Endothelial cell of hepatic sinusoid (primary cell): ENCODE measurements at regions not wholly inside any gene's neighbourhood (a gene's known extent, or its start where the extent isn't known, plus 50 kb on each side); places are given as distances from the start of the nearest gene placed in this dataset.

Source experiments
- in situ Hi-C: cut with HindIII; loops from 2 replicates; pipeline ENCODE4 v1.10.0; 2017; ENCODE audit warnings: low sequenced_read_pairs

DNA sequence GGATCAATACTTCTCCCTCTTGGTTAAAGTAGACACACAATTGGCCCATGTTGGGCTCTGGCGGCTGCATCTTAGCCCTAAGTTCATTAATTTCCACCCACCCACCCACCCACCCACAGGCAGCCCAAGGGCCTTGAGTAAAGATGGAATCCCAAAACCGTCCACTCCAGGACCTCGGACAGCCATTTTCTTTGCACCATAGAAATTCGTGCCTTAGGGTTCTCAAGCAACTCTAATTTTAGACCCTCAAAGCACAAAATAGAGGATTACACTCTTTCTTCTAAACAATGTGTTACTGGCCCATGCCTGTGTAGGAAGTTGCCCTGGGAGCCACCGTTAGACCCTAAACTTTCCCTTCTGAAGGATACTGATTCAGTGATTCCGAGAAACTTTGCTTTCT is 568.5 kb downstream of the IRX1 start:
- in situ Hi-C loops = no loop called here

DNA sequence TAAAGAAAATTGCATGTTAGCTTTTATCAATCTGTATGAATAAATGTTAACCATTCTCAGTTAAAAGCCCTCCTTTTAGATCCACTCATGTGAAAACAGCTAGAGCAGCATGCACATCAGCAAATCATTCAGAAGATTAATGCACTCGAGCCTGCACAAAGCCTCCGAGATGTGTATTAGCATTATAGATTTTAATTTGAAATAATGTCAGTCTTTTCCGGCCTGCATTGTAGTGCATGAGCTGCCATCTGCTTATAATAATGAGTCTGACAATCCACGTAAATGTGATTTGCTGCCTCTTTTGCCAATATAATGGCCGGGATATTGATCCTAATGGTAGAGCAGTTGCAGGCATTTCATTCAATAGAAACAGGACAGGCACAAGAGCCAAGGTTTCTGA is 585.1 kb downstream of the IRX1 start:
- in situ Hi-C loops = no loop called here

DNA sequence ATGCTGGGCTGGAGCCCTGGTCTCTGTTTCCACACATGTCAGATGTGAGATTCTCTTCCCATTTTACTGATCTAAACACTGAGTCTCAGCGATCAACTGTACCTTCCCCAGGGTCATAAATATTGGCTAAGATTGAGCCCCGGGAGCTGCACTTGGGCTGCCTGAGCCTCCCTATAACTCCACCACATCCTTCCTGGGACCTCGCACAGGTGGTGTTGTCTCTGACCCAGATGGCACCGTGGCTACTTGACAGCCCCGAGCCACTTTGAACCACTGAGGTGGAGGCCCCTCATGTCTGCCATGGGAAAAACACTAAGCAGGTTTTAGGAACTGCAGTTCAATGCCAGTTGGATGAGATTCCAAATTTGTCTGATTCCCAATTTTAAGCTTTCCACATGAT is 586.5 kb downstream of the IRX1 start:
- in situ Hi-C loops = no loop called here

DNA sequence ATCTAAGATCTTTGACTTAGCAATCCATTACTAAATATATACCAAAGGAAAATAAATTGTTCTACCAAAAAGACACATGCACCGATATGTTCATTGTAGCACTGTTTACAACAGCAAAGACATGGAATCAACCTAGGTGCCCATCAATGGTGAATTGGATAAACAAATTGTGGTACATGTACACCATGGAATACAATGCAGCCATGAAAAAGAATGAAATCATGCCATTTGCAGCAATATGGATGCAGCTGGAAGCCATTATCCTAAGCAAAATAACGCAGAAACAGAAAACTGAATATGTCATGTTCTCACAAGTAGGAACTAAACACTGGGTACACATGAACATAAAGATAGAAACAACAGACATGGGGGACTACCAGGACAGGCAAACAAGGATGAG is 589.5 kb downstream of the IRX1 start:
- in situ Hi-C loops = no loop called here

DNA sequence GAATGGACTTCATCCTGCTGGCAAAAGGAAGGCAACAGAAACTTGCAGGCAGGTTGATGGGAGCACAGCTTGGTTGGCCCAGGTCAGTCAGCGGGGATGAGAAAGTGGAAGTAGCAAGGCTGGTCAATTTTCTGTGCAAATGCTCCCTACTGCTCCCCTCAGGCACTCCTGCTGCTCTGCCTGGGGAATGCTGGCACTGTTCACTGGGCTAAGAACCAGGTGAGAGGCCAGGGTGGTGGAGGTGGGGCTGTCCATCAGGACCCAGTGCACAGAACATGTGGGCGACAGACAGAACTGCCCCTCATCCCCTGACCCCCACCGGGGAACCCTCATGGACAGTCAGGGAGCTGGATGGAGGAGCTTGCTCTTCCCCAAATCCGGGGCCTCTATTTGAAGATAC is 593.1 kb downstream of the IRX1 start:
- in situ Hi-C loops = no loop called here

DNA sequence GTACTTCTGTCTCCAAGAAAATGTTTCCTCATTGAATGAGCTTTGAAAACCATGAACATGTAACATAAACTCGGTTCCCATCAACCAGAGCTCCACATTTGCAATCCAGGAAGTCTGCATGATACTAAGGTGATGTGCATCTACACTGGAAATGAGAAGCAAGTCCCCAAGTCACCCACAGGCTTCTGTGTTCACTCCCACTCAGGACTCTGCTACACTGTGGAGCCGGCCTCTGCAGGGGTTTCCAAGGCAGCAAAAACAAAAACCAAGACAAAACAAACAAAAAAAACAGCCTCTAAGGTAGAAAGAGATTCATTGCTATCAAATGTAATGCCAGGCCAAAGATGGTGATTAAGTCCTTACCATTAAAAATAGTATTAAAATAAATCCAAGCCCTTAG is 593.7 kb downstream of the IRX1 start:
- in situ Hi-C loops = no loop called here

DNA sequence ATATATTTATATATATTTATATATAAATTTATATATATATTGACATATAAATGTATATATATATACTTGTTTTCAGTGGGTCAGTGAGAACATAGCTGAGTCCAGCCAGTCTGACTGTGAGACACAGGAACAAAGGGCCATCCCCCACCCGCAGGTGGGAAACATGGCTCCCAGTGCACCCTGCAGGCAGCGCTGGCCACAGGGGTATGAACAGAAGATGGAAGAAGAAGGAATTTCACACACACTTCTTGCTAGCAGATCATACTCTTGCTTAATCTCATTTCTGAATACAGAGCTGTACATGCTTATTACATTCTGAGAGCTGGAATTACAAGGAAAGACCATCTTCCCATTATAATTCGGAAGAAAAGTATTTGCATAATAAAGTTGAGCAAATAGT is 595.4 kb downstream of the IRX1 start:
- in situ Hi-C loops = no loop called here

DNA sequence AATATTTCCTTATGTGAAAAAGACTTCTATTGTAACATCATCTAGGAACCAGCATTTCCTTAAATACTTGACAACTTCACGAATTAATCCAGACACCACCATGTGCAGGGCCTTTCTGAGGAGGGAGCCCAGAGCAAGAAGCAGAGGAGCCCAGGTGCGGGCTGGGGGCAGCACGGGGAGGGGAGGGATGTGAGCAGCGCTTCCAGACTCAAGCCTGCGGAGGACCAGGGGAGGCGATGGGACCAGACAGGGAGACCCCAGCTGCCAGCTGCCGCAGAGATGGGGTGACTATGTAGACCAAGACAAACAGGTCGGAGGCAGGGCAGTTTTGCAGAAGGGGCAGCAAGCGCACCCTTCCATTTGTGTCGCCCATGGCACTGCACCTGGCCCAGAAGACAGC is 596.1 kb downstream of the IRX1 start:
- in situ Hi-C loops = no loop called here

DNA sequence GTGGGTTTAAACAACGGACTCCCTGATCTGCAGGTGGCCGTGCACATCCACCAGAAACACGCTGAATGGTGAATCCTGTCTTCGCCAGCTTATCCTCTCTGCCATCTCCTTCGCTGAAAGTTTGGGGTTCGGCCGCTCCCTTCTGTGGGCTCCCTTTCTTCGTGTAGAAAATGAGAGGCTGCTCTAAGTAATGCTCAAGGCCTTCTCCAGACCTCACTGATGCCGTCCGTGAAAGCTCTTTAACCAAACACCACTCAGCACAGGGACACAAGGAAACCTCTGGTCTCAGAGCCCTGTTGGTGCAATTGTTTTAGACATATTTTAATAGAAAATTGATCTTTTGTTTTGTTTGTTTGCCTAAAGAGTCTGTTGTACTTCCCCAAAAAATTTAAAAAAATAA is 596.5 kb downstream of the IRX1 start:
- in situ Hi-C loops = no loop called here

DNA sequence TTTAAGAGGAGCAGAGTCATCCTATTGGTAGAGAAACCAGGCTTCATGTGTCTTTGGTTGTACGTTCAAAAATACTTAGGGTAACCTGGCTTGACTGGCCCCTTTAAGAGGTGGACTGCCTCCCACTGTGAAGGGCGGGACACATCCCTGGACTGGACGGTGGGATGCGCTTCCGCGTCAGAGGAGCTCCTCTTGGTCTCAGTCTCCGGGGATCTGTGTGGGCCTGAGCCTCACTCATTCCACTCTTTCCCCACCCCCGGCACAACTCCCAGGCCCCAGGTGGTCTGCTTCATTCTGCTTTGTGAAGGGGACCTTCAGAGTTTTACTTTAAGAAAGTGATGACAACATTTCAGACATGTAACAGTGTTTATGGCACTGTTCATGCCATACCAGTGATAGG is 601.1 kb downstream of the IRX1 start:
- in situ Hi-C loops = no loop called here

DNA sequence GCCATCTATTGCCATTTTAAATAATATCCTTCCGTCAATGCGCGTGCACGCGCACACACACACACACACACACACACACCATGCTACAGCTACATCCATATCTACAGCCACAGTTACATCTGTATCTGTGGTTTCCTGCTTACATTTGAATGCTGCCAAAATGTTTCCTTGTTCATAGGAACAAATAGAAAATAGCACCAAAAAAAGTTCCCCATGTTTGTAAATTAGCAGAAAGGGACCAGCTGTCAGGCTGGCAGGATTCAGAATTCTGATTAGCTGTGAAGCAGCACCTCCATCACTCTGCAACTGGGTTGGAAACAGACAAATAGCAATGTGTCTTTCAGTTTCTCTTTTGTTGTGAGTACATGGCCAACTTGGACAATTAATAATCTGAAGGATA is 601.5 kb downstream of the IRX1 start:
- in situ Hi-C loops = no loop called here

DNA sequence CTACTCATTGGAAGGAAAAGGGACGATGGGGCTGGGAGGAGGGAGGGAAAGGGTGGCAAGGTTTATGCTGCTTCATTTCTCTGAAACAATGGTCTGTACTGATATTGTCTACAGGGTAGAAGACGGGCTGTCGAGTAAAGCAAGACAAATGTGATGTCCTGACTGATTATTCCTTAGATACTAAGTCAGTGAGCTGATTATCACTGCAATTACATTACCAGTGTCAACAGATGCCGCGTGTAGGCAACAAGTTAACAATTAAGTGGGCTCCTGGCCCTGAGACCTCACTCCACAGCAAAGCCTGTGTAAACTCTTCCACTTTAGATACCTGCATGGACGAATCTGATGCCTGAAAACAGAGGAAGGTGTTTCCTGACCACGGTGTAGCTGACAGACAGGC is 602.8 kb downstream of the IRX1 start:
- in situ Hi-C loops = no loop called here

DNA sequence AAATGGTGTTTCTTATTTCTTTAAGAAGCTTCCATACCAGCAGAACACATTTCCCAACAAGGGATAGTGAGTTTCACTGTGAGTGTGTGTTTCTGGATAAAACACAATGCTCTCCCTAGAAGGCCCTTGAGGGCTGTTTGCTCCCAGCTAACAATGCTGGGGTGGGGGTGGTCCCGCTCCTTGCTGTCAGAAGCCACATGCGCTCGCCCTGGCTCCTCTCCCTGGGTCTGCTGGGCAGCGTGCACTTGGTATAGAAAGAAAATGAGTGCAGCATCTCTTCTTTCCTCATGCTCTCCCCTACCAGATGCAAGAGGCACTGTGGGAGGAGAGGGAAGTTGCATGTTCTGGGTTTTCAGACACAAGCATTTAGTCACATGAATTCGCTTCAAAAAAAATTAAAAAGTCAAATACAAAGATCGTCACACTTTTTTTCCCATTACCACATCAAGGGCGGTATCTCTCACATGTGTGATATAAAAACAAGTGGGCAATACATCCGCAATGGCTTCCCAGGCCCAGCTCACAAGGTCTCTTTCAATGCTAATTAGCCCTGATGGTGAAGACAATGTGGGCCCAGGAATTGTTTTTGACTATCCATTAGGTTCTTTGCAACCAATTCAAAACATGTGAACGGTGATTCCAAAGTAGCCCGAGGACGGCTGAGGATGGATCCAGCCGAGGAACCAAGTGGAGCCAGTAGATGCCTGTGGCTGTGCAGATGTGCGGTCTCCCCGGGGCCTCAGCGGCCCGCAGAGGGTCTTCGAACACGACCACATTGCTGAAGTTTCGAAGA is 603.6 kb downstream of the IRX1 start:
- in situ Hi-C loops = no loop called here

DNA sequence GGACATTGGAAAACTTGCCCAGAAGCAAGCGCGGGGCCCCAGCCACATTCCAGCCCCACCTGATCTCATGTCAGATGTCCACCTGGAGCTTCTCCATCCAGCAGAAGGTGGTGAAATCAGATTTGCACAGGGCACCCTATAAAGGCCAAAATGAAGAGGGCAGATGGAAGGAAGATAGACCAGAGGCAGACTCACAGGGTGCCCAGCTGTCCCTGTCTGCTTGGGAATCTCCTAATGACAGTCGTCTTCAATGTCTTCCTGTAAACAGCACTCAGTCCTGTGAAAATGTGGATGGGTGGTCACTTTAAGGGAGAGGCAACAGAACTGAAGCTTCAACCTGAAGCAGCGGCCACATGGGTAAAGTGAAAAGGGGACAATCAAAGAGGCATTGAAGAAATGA is 607.5 kb downstream of the IRX1 start:
- in situ Hi-C loops = no loop called here

DNA sequence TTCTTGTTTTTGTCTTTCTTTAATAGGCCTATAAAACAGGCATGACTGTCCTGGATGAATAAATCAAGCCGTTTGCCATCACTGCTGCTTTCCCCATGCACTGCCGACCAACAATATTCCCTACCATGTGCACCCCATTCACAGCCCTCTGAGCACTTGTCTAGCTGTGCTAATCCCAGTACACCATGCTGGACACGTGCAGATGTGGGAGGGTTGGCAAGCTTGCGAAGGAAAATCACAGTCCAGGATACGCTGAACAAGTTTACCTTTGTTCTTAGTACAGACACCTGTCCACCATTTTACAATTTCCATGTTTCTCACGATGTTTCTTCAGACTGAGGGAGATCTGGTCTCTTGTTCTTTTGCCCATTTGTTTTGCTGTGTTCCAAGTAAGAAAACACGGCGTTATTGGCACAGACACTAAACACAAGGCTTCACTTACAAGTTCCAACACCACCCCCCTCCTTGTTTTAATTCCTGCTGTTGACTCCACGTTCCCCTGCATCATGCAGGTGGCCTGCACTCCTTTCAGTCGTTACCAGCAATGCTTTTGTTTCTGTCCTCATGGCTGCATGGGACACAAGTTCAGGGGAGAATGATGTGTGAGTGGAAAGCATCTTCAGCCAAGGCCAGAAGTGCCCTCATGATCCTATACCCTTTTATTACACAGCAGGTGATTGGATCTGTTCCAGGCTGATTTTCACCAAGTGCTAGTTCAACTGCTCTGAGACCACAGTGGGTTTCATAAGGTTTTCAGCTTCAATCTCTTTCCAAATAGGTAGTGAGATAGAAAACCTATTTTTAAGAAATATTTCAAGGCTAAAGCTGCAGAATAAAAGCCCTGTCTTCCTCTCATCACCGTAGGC is 608.9 kb downstream of the IRX1 start:
- in situ Hi-C loops = no loop called here

DNA sequence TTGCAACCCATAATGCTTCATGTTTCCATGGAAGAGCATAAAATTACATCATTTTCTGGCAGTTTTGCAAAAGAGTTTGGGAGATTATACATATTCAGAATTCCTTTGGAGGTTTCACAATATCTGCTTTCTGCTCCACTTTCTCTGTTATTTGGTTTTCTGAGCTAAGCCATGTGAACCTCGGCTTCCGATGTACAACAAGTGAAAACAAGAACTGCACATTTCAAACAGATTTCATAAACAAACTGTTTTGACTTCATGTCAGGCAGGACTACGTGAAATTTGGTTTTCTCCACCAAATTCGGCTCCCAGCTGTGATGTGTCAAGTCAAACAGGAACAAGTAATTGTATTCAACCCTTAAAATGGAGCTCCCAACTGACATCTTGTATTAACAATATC is 609.8 kb downstream of the IRX1 start:
- in situ Hi-C loops = no loop called here

DNA sequence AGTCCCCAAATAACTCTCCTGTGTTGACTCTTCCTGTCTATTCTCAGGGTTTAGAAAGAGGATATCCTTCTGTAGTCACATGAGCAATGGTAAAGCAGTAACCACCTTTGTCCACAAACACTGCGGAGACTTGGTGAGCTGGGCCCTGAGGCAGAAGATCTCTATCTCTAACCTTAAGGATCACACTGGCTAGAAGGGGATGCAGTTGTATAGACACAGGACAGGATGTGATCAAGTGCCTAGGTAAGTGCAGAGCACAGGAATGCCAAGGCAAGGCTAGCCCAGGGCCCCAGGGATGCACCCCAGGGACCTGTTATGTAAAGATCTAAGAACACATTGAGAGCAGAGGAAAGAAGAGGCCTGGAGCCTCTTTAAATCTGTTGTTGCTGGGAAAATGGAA is 610.5 kb downstream of the IRX1 start:
- in situ Hi-C loops = no loop called here

DNA sequence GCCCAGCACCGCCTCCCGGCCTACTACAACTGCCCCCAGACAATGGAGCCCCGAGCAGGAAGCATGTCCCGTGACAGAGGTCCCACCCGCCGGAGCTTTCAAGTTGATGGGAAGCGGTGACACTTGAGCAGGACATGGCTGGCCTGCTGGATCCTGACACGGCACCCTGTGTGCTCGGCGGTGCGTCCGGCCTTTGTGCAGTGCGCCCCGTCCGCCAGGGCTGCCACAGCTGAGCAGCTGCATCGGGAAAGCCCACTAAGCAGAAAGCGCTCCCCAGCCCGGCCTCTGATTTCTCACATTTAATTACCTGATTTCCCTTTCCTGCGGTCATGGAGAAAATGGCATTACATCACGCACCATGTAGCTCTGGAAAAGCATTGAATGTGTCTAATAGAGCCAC is 611.9 kb downstream of the IRX1 start:
- in situ Hi-C loops = no loop called here

DNA sequence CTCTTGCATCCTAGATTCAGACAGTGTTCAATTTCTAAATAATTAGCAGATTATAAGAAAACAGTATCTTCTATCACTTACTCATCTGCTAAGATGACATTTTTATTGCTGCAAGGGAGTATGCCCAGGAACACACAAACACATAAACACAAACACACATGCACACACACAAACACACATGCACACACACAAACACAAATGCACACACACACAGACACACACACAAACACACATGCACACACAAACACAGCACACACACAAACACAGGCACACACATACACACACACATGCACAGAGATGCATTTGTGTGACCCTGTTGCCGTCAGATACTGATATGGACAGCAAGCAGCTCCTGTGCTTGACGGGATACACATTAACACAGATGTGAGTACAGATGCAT is 612.9 kb downstream of the IRX1 start:
- in situ Hi-C loops = no loop called here

DNA sequence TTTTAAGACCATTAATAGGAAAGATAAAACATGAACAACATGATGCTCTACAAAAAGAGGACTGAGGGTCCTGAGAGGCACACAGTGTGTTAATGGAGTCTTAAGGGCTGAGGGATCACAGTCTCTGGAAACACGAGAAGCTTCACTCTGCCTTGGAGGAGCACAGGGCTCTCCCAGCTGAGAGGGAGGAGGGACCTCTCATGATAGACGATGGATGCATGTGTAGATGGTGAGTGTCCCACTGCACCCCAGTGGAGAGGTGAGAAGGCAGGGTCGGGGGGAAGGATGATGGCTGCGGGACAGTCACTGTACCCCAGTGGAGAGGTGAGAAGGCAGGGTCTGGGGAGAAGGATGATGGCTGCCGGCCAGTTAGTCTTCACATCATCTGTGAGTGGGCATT is 613.4 kb downstream of the IRX1 start:
- in situ Hi-C loops = no loop called here

DNA sequence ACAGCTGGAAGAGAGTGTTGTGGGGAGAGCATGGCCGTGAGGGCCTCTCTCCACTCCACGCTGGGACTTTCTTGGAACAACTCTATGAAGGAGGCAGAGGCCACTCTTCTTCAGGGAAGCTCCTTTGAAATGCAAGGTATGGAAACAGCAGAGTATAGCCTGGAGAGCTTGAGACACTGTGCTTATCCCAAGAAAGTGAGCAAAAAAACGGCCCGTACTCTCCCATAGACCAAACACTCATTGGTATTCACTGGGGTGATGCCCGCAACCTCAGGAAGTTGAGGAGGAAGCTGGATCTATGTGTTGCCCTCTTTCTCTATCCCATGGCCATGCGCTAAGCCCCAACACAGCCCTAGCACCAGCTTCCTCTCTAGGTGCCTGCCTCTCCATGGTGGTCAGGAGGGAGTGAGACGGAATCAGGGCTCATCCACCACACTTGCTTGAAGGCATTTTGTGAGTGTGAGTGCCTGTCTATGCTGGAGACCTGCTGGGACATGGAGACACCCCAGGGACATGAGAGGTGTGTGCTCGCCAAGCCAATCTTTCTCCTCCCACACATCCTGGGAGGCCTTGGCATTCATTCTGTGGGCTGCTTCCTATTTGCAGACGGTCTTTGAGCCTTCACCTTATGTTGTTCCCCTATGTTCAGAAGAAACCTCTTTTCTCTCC is 616.6 kb downstream of the IRX1 start:
- in situ Hi-C loops = no loop called here
